ENCODE measurements at regions not wholly inside any gene's neighbourhood (a gene's known extent, or its start where the extent isn't known, plus 50 kb on each side); places are given as distances from the start of the nearest gene placed in this dataset.

GRCh38 chr1:5198328-5198727 lies 543.9 kb downstream of the AJAP1 start:
- TF ChIP-seq CTCF (IDR thresholded peaks at IDR 0.05; ENCODE audit: borderline replicate concordance, extremely low read depth, low read length, poor library complexity, severe bottlenecking) (no peak), EZH2 (IDR thresholded peaks at IDR 0.05; ENCODE audit: borderline replicate concordance, low read depth, low read length, severe bottlenecking) (no peak)
